HG03066 (cell line): ENCODE measurements at regions not wholly inside any gene's neighbourhood (a gene's known extent, or its start where the extent isn't known, plus 50 kb on each side); places are given as distances from the start of the nearest gene placed in this dataset.

Experiments used
- ATAC-seq: cut with Tn5 transposase; IDR thresholded peaks from one replicate; pipeline ENCODE4 v1.9.1; 2021; ENCODE audit warnings: low read depth; ENCODE audit not compliant: unreplicated experiment

GRCh38 chr18:4858379-4859127, 338.5 kb downstream of the AKAIN1 start:
- ATAC-seq = no peak

GRCh38 chr18:4854671-4855070, 342.4 kb downstream of the AKAIN1 start:
- no peak for ATAC-seq

- no peak for ATAC-seq
Measured at GRCh38 chr18:4851301-4851976, 345.6 kb downstream of the AKAIN1 start.

- ATAC-seq = no peak
Measured at GRCh38 chr18:4847056-4847455, 350.0 kb downstream of the AKAIN1 start.

- no peak for ATAC-seq
Measured at GRCh38 chr18:4844320-4844719, 352.7 kb downstream of the AKAIN1 start.

GRCh38 chr18:4843771-4844170, 353.3 kb downstream of the AKAIN1 start:
- no peak for ATAC-seq

- ATAC-seq = no peak
Measured at GRCh38 chr18:4842751-4843150, 354.3 kb downstream of the AKAIN1 start.

- ATAC-seq = no peak
Measured at GRCh38 chr18:4842287-4842686, 354.8 kb downstream of the AKAIN1 start.

- no peak for ATAC-seq
Measured at GRCh38 chr18:4839639-4840038, 357.4 kb downstream of the AKAIN1 start.

GRCh38 chr18:4836141-4836540, 360.9 kb downstream of the AKAIN1 start:
- ATAC-seq = no peak

GRCh38 chr18:4831791-4832375, 365.2 kb downstream of the AKAIN1 start:
- no peak for ATAC-seq

GRCh38 chr18:4831127-4831526, 365.9 kb downstream of the AKAIN1 start:
- ATAC-seq = no peak

GRCh38 chr18:4823091-4823490, 368.0 kb upstream of the DLGAP1 start:
- ATAC-seq = no peak

GRCh38 chr18:4821801-4822200, 366.7 kb upstream of the DLGAP1 start:
- ATAC-seq = no peak

- ATAC-seq = no peak
Measured at GRCh38 chr18:4817665-4818064, 362.6 kb upstream of the DLGAP1 start.

GRCh38 chr18:4813708-4814107, 358.6 kb upstream of the DLGAP1 start:
- no peak for ATAC-seq

GRCh38 chr18:4808891-4809290, 353.8 kb upstream of the DLGAP1 start:
- no peak for ATAC-seq

- no peak for ATAC-seq
Measured at GRCh38 chr18:4807604-4808293, 352.6 kb upstream of the DLGAP1 start.

GRCh38 chr18:4806331-4806730, 351.2 kb upstream of the DLGAP1 start:
- no peak for ATAC-seq

- no peak for ATAC-seq
Measured at GRCh38 chr18:4802296-4802695, 347.2 kb upstream of the DLGAP1 start.

- ATAC-seq = no peak
Measured at GRCh38 chr18:4801151-4801550, 346.0 kb upstream of the DLGAP1 start.
